Activated naive CD8-positive, alpha-beta T cell treated with anti-CD3 and anti-CD28 coated beads for 36 hours (primary cell): ENCODE measurements at regions not wholly inside any gene's neighbourhood (a gene's known extent, or its start where the extent isn't known, plus 50 kb on each side); places are given as distances from the start of the nearest gene placed in this dataset.

ENCODE experiments used
- DNase-seq: peaks from one replicate; pipeline ENCODE4 v3.0.0; 2021
- H3K27ac Mint-ChIP-seq: one replicate; pipeline ENCODE4 v1.8.0; 2022; ENCODE audit warnings: mild to moderate bottlenecking, moderate library complexity, mixed read lengths
- H3K27me3 Mint-ChIP-seq: one replicate; pipeline ENCODE4 v1.8.0; 2022; ENCODE audit warnings: mild to moderate bottlenecking, mixed read lengths
- H3K36me3 Mint-ChIP-seq: one replicate; pipeline ENCODE4 v1.8.0; 2021; ENCODE audit warnings: mild to moderate bottlenecking, mixed read lengths
- H3K4me1 Mint-ChIP-seq: one replicate; pipeline ENCODE4 v1.8.0; 2021; ENCODE audit warnings: mixed read lengths
- H3K4me3 Mint-ChIP-seq: one replicate; pipeline ENCODE4 v1.8.0; 2022; ENCODE audit warnings: mild to moderate bottlenecking, moderate library complexity, mixed read lengths
- H3K9me3 Mint-ChIP-seq: one replicate; pipeline ENCODE4 v1.8.0; 2022; ENCODE audit warnings: mixed read lengths

DNA sequence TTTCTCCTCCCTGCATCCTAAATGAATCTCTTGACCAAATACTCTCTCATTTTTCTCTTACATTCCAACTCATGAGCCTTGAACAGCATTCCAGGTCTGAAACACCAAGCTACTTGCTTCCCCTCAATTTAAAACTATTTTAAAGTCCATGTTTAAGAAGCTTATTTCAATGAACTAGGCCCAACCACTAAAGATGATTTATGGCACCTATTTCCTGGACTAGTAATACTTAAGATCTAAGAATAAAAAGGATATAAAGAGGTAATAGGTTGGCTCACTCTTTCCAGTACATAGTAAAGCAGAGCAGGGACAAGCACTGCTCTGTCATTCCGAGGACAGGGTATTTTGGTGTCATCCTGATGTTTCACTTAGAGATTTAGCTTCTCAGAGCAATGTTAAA, 219.3 kb upstream of the TMCO5A start:
- peaks cover 1% of the 10 kb centered on the region for H3K9me3 Mint-ChIP-seq
- H3K36me3 Mint-ChIP-seq: no peaks in the 10 kb centered on the region
- H3K27ac Mint-ChIP-seq: no peak overlapping the region
- DNase-seq: no peak
- H3K27me3 Mint-ChIP-seq: no peaks in the 10 kb centered on the region
- no peaks in the 10 kb centered on the region for H3K4me1 Mint-ChIP-seq
- H3K4me3 Mint-ChIP-seq: no peak overlapping the region

GRCh38 chr15:37720267-37720666, 214.2 kb upstream of the TMCO5A start:
- H3K4me3 Mint-ChIP-seq: no peak overlapping the region
- no peak for DNase-seq
- H3K27me3 Mint-ChIP-seq: no peaks in the 10 kb centered on the region
- H3K27ac Mint-ChIP-seq: no peak overlapping the region
- H3K4me1 Mint-ChIP-seq: no peaks in the 10 kb centered on the region
- H3K9me3 Mint-ChIP-seq: no peaks in the 10 kb centered on the region
- no peaks in the 10 kb centered on the region for H3K36me3 Mint-ChIP-seq

DNA sequence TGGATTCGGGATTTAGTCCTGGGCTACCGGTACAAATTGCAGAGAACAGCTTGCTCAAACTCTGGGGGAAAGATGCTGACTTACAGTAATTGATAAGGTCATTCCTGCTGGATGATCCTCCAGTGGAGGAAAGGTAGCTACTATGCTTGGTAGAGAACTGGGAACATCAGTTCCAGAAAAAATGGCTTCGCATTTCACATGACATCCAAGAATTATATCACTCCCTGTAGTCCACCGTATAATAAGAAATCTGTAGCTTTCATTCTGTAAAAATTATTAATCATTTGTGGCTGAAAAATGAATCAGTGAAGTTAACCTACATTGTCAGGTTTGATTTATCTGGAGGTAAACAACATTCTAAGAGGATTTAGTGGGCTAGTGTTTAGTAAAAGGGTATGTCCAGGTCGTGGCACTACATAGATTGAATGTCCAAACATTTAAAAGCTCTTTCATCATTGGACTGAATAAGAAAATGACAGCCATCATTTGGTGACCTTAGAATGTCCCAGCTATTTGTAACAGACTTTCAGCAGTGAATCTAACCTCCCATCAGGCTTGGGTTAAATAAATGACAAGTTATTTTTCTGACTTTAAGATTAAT, 203.2 kb upstream of the TMCO5A start:
- H3K27me3 Mint-ChIP-seq: peaks cover 10% of the 10 kb centered on the region
- H3K9me3 Mint-ChIP-seq: no peaks in the 10 kb centered on the region
- no peaks in the 10 kb centered on the region for H3K36me3 Mint-ChIP-seq
- H3K27ac Mint-ChIP-seq: no peak overlapping the region
- H3K4me1 Mint-ChIP-seq: no peaks in the 10 kb centered on the region
- DNase-seq: no peak
- H3K4me3 Mint-ChIP-seq: no peak overlapping the region

- Mint-ChIP-seq H3K4me3 (no peak overlapping the region), H3K36me3 (no peaks in the 10 kb centered on the region), H3K27ac (no peak overlapping the region), H3K4me1 (no peaks in the 10 kb centered on the region), H3K9me3 (no peaks in the 10 kb centered on the region), H3K27me3 (peaks cover 7% of the 10 kb centered on the region)
- DNase-seq: no peak
Measured at GRCh38 chr15:37733628-37734027, 200.8 kb upstream of the TMCO5A start.

- Mint-ChIP-seq H3K27ac (no peak overlapping the region), H3K36me3 (no peaks in the 10 kb centered on the region), H3K4me3 (no peak overlapping the region), H3K4me1 (no peaks in the 10 kb centered on the region), H3K27me3 (peaks cover 7% of the 10 kb centered on the region), H3K9me3 (no peaks in the 10 kb centered on the region)
- no peak for DNase-seq
Measured at GRCh38 chr15:37740623-37741141, 193.8 kb upstream of the TMCO5A start.

- no peaks in the 10 kb centered on the region for H3K36me3 Mint-ChIP-seq
- peaks cover 5% of the 10 kb centered on the region for H3K9me3 Mint-ChIP-seq
- H3K4me1 Mint-ChIP-seq: no peaks in the 10 kb centered on the region
- no peak overlapping the region for H3K27ac Mint-ChIP-seq
- H3K4me3 Mint-ChIP-seq: no peak overlapping the region
- H3K27me3 Mint-ChIP-seq: peaks cover 7% of the 10 kb centered on the region
- DNase-seq: no peak
Measured at GRCh38 chr15:37743826-37744225, 190.6 kb upstream of the TMCO5A start.

- H3K9me3 Mint-ChIP-seq: peaks cover 6% of the 10 kb centered on the region
- no peaks in the 10 kb centered on the region for H3K36me3 Mint-ChIP-seq
- no peaks in the 10 kb centered on the region for H3K4me1 Mint-ChIP-seq
- H3K27ac Mint-ChIP-seq: no peak overlapping the region
- no peak overlapping the region for H3K4me3 Mint-ChIP-seq
- no peak for DNase-seq
- H3K27me3 Mint-ChIP-seq: peaks cover 7% of the 10 kb centered on the region
Measured at GRCh38 chr15:37744521-37744920, 189.9 kb upstream of the TMCO5A start.

DNA sequence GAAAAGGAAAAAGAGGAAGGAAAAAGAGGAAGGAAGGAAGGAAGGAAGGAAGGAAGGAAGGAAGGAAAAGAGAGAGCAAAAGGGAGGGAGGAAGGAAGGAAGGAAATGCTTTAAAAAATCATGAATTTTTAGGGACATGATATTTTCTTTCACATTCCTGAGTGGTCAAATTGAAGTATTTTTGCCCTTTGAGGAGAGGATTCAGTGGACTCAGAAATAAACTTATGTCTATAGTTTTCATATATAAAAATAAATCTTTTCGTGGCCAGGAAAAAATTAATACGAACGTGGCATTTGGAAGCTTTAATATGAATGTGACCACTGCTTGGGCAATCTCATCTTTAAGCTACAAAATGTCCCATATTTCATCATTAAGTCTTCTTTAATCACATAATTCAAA, 183.0 kb upstream of the TMCO5A start:
- Mint-ChIP-seq H3K4me3 (no peak overlapping the region), H3K36me3 (no peaks in the 10 kb centered on the region), H3K9me3 (peaks cover 7% of the 10 kb centered on the region), H3K4me1 (no peaks in the 10 kb centered on the region), H3K27me3 (no peaks in the 10 kb centered on the region), H3K27ac (no peak overlapping the region)
- no peak for DNase-seq

- Mint-ChIP-seq H3K27ac (no peak overlapping the region), H3K9me3 (no peaks in the 10 kb centered on the region), H3K4me1 (no peaks in the 10 kb centered on the region), H3K36me3 (no peaks in the 10 kb centered on the region), H3K27me3 (peaks cover 3% of the 10 kb centered on the region), H3K4me3 (no peak overlapping the region)
- DNase-seq: no peak
Measured at GRCh38 chr15:37756407-37756806, 178.0 kb upstream of the TMCO5A start.

DNA sequence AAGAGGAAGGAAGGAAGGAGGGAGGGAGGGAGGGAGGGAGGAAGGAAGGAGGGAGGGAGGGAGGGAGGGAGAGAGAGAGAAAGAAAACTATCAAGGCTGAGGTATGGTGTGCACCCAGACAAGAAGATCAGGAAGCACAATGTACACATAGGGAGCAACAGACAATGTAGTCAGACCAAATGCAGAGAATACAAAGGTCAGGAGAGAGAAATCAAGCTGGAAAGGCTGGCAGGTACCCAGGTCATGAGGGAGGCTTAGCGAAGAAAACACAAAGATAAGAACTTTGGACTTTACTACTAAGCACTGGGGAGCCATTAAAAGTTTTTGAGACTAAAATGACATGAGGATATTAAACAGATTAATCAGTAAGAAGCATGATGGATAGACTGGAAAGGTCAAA, 176.0 kb upstream of the TMCO5A start:
- H3K4me1 Mint-ChIP-seq: no peaks in the 10 kb centered on the region
- no peak for DNase-seq
- H3K27me3 Mint-ChIP-seq: peaks cover 3% of the 10 kb centered on the region
- H3K9me3 Mint-ChIP-seq: no peaks in the 10 kb centered on the region
- H3K36me3 Mint-ChIP-seq: no peaks in the 10 kb centered on the region
- no peak overlapping the region for H3K27ac Mint-ChIP-seq
- no peak overlapping the region for H3K4me3 Mint-ChIP-seq

GRCh38 chr15:37764733-37765191, 169.7 kb upstream of the TMCO5A start:
- Mint-ChIP-seq H3K9me3 (no peaks in the 10 kb centered on the region), H3K36me3 (no peaks in the 10 kb centered on the region), H3K27me3 (no peaks in the 10 kb centered on the region), H3K4me3 (no peak overlapping the region), H3K4me1 (peaks cover 15% of the 10 kb centered on the region), H3K27ac (no peak overlapping the region)
- DNase-seq: peak; percentile 10

DNA sequence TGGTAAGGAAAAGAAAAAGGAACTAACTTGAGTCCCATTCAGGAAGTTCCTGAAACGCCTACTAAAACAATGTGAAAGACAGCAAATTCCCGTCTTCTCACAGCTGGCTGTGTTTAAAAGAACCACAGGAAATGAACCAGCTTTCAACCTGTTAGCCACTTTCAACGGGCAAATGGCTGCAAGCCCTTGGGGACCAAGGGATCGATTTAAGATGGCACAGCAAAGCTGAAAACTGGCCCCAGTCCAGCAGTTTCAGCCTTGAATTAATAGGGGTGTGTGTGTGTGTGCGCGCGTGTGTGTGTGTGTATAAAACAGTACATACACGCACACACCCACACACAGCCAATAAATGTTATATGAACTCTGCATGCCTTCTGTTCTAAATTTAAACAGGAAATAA, 168.7 kb upstream of the TMCO5A start:
- H3K27me3 Mint-ChIP-seq: no peaks in the 10 kb centered on the region
- H3K27ac Mint-ChIP-seq: no peak overlapping the region
- H3K4me3 Mint-ChIP-seq: no peak overlapping the region
- DNase-seq: no peak
- H3K36me3 Mint-ChIP-seq: no peaks in the 10 kb centered on the region
- no peaks in the 10 kb centered on the region for H3K9me3 Mint-ChIP-seq
- peaks cover 15% of the 10 kb centered on the region for H3K4me1 Mint-ChIP-seq

DNA sequence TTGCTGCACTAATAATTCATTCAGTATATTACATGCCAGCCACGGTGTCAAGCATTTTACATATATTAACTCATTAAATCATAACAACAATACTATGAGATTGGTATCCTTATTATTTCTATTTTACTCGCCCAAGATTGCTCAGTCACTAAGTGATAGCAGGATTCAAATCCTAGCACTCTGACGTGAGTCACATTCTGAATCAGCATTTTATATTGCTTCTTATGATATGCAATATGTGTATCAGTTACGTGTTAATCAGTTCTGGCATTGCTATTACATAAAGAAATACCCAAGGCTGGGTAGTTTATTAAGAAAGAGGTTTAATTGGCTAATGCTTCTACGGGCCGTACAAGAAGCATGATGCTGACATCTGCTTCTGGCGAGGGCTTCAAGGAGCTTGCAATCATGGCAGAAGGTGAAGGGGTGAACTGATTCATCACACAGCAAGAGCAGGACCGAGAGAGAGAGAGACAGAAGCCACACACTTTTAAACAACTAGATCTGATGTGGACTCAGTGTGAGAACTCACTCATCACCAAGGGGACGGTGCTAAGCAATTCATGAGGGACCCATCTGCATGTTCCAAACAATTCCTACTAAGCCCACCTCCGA, 166.5 kb upstream of the TMCO5A start:
- Mint-ChIP-seq H3K4me3 (no peak overlapping the region), H3K27me3 (no peaks in the 10 kb centered on the region)
- no peak for DNase-seq

GRCh38 chr15:37771465-37771864, 163.0 kb upstream of the TMCO5A start:
- Mint-ChIP-seq H3K9me3 (peaks cover 1% of the 10 kb centered on the region), H3K27me3 (no peaks in the 10 kb centered on the region), H3K36me3 (no peaks in the 10 kb centered on the region), H3K27ac (no peak overlapping the region), H3K4me3 (no peak overlapping the region), H3K4me1 (no peaks in the 10 kb centered on the region)
- DNase-seq: no peak

More for the DNA sequence above, 166.5 kb upstream of the TMCO5A start:
- no peak overlapping the region for H3K27ac Mint-ChIP-seq
- H3K9me3 Mint-ChIP-seq: no peaks in the 10 kb centered on the region
- H3K4me1 Mint-ChIP-seq: peaks cover 15% of the 10 kb centered on the region
- H3K36me3 Mint-ChIP-seq: no peaks in the 10 kb centered on the region

DNA sequence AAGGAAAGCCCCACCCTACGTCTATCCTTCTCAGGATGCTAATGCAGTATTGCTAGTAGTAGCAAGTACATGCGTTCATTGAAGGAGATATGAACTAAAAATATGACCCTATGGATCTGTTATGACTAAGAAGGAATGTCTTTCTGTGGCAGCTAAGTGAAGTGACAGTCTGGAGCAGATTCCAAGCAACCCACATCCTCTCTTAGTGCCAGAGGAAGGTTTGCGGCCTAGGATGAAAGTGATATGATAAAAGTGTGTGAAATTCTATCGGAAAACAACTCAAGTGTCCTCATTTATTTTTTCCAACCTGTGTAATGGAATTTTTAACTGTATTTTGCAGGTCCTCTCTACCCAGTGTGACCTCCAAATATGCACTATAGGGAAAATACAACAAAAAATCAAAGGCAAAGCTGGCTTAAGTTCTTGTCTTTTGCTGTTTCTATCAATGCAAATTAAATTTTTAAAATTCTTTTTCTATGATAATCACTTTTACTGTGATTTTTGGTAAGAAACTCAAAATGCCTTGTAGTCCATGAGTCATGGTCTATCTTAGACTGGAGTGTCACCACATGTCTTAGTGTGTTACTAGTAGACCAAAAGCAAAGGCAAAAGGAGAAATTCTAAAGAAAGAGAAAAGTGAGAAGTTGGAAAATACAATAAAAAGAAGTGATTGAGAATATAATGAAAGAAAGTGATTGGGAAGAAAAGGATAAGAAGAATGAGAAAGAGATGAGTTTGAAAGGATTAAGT, 161.2 kb upstream of the TMCO5A start:
- H3K27ac Mint-ChIP-seq: no peak overlapping the region
- no peaks in the 10 kb centered on the region for H3K27me3 Mint-ChIP-seq
- peaks cover 1% of the 10 kb centered on the region for H3K9me3 Mint-ChIP-seq
- no peak overlapping the region for H3K4me3 Mint-ChIP-seq
- DNase-seq: no peak
- no peaks in the 10 kb centered on the region for H3K4me1 Mint-ChIP-seq
- H3K36me3 Mint-ChIP-seq: no peaks in the 10 kb centered on the region
